Activated CD4-positive, alpha-beta T cell treated with anti-CD3 and anti-CD28 coated beads, Interleukin-2, amount 10 ng/mL, durations not matched to agents 7 days and 5 days (primary cell): ENCODE measurements at regions not wholly inside any gene's neighbourhood (a gene's known extent, or its start where the extent isn't known, plus 50 kb on each side); places are given as distances from the start of the nearest gene placed in this dataset.

ENCODE experiments used
- CTCF ChIA-PET: fragments of 350-600 bp; sonication (Branson Sonifier 250); formaldehyde crosslinking; loops from one replicate; lab custom pipeline; 2021; ENCODE audit warnings: antibody characterized with exemption; lab: Charles Lee
- POLR2A ChIA-PET: fragments of 350-600 bp; sonication (Branson Sonifier 250); formaldehyde crosslinking; loops from one replicate; lab custom pipeline; 2021; ENCODE audit warnings: antibody characterized with exemption; lab: Charles Lee
- DNase-seq: peaks from one replicate; pipeline ENCODE4 v3.0.0-alpha.2; 2020
- H3K27ac Mint-ChIP-seq: one replicate; pipeline ENCODE4 v1.8.0; 2021; ENCODE audit warnings: mild to moderate bottlenecking, moderate library complexity, mixed read lengths
- H3K27me3 Mint-ChIP-seq: one replicate; pipeline ENCODE4 v1.8.0; 2021; ENCODE audit warnings: mixed read lengths
- H3K36me3 Mint-ChIP-seq: one replicate; pipeline ENCODE4 v1.8.0; 2021; ENCODE audit warnings: low read depth, mixed read lengths
- H3K4me1 Mint-ChIP-seq: one replicate; pipeline ENCODE4 v1.8.0; 2021; ENCODE audit warnings: mixed read lengths
- H3K4me3 Mint-ChIP-seq: one replicate; pipeline ENCODE4 v1.8.0; 2021; ENCODE audit warnings: mild to moderate bottlenecking, moderate library complexity, mixed read lengths
- H3K9me3 Mint-ChIP-seq: one replicate; pipeline ENCODE4 v1.8.0; 2021; ENCODE audit warnings: mixed read lengths

- no peaks in the 10 kb centered on the region for H3K27me3 Mint-ChIP-seq
- H3K27ac Mint-ChIP-seq, result no peak overlapping the region
- H3K9me3 Mint-ChIP-seq, result no peaks in the 10 kb centered on the region
- H3K4me3 Mint-ChIP-seq, result no peak overlapping the region
- H3K4me1 Mint-ChIP-seq, result no peaks in the 10 kb centered on the region
- ChIA-PET POLR2A (no interaction called here), CTCF (no interaction called here)
- no peak for DNase-seq
- no peaks in the 10 kb centered on the region for H3K36me3 Mint-ChIP-seq
Measured at GRCh38 chr4:149248191-149248764, 567.4 kb downstream of the IQCM start.

GRCh38 chr4:149247164-149247563, 568.5 kb downstream of the IQCM start:
- no peaks in the 10 kb centered on the region for H3K27me3 Mint-ChIP-seq
- H3K4me1 Mint-ChIP-seq, result no peaks in the 10 kb centered on the region
- CTCF ChIA-PET, result no interaction called here
- H3K9me3 Mint-ChIP-seq, result no peaks in the 10 kb centered on the region
- DNase-seq, result no peak
- POLR2A ChIA-PET, result interaction anchor here (0.6 kb wide), 1 partner anchor 455 kb away, joined by 3 read pairs; no protein-coding TSS in a partner anchor
- no peaks in the 10 kb centered on the region for H3K36me3 Mint-ChIP-seq
- H3K4me3 Mint-ChIP-seq, result no peak overlapping the region
- no peak overlapping the region for H3K27ac Mint-ChIP-seq

GRCh38 chr4:149245333-149245732, 570.3 kb downstream of the IQCM start:
- ChIA-PET CTCF (no interaction called here), POLR2A (no interaction called here)
- H3K27me3 Mint-ChIP-seq, result no peaks in the 10 kb centered on the region
- H3K4me3 Mint-ChIP-seq, result no peak overlapping the region
- H3K4me1 Mint-ChIP-seq, result no peaks in the 10 kb centered on the region
- no peak for DNase-seq
- H3K27ac Mint-ChIP-seq, result no peak overlapping the region
- H3K9me3 Mint-ChIP-seq, result no peaks in the 10 kb centered on the region
- H3K36me3 Mint-ChIP-seq, result no peaks in the 10 kb centered on the region

- CTCF ChIA-PET, result no interaction called here
- POLR2A ChIA-PET, result no interaction called here
- H3K27me3 Mint-ChIP-seq, result no peaks in the 10 kb centered on the region
Measured at GRCh38 chr4:149238097-149238496, 577.5 kb downstream of the IQCM start.

GRCh38 chr4:149234798-149235197, 580.8 kb downstream of the IQCM start:
- Mint-ChIP-seq H3K9me3 (no peaks in the 10 kb centered on the region), H3K4me3 (no peak overlapping the region), H3K36me3 (no peaks in the 10 kb centered on the region), H3K4me1 (no peaks in the 10 kb centered on the region), H3K27me3 (no peaks in the 10 kb centered on the region), H3K27ac (no peak overlapping the region)
- ChIA-PET CTCF (no interaction called here), POLR2A (no interaction called here)
- no peak for DNase-seq

More at GRCh38 chr4:149238097-149238496, 577.5 kb downstream of the IQCM start:
- H3K4me1 Mint-ChIP-seq, result no peaks in the 10 kb centered on the region
- no peak for DNase-seq
- no peak overlapping the region for H3K27ac Mint-ChIP-seq
- H3K4me3 Mint-ChIP-seq, result no peak overlapping the region
- H3K9me3 Mint-ChIP-seq, result no peaks in the 10 kb centered on the region
- no peaks in the 10 kb centered on the region for H3K36me3 Mint-ChIP-seq

- ChIA-PET CTCF (no interaction called here), POLR2A (no interaction called here)
- Mint-ChIP-seq H3K36me3 (no peaks in the 10 kb centered on the region), H3K9me3 (peaks cover 11% of the 10 kb centered on the region), H3K4me3 (no peak overlapping the region), H3K27me3 (no peaks in the 10 kb centered on the region), H3K4me1 (no peaks in the 10 kb centered on the region), H3K27ac (no peak overlapping the region)
- no peak for DNase-seq
Measured at GRCh38 chr4:149223659-149224058, 592.0 kb downstream of the IQCM start.

GRCh38 chr4:149218672-149219071, 597.0 kb downstream of the IQCM start:
- Mint-ChIP-seq H3K4me1 (no peaks in the 10 kb centered on the region), H3K27ac (no peak overlapping the region), H3K9me3 (peaks cover 9% of the 10 kb centered on the region), H3K4me3 (no peak overlapping the region), H3K36me3 (no peaks in the 10 kb centered on the region), H3K27me3 (no peaks in the 10 kb centered on the region)
- ChIA-PET CTCF (no interaction called here), POLR2A (no interaction called here)
- DNase-seq, result no peak

- H3K4me3 Mint-ChIP-seq, result no peak overlapping the region
- H3K9me3 Mint-ChIP-seq, result no peaks in the 10 kb centered on the region
- H3K36me3 Mint-ChIP-seq, result no peaks in the 10 kb centered on the region
- DNase-seq, result no peak
- no peaks in the 10 kb centered on the region for H3K27me3 Mint-ChIP-seq
- ChIA-PET CTCF (no interaction called here), POLR2A (no interaction called here)
- no peak overlapping the region for H3K27ac Mint-ChIP-seq
- no peaks in the 10 kb centered on the region for H3K4me1 Mint-ChIP-seq
Measured at GRCh38 chr4:149214301-149214700, 601.3 kb downstream of the IQCM start.

GRCh38 chr4:149211876-149212275, 603.8 kb downstream of the IQCM start:
- H3K4me3 Mint-ChIP-seq, result no peak overlapping the region
- POLR2A ChIA-PET, result no interaction called here

GRCh38 chr4:149203256-149204001, 612.2 kb downstream of the IQCM start:
- H3K9me3 Mint-ChIP-seq, result no peaks in the 10 kb centered on the region
- no peak for DNase-seq
- no peaks in the 10 kb centered on the region for H3K4me1 Mint-ChIP-seq
- ChIA-PET POLR2A (no interaction called here), CTCF (no interaction called here)
- no peaks in the 10 kb centered on the region for H3K36me3 Mint-ChIP-seq
- peaks cover under 1% of the 10 kb centered on the region for H3K27me3 Mint-ChIP-seq
- H3K4me3 Mint-ChIP-seq, result no peak overlapping the region
- no peak overlapping the region for H3K27ac Mint-ChIP-seq

More at GRCh38 chr4:149211876-149212275, 603.8 kb downstream of the IQCM start:
- Mint-ChIP-seq H3K9me3 (no peaks in the 10 kb centered on the region), H3K27me3 (no peaks in the 10 kb centered on the region), H3K27ac (no peak overlapping the region), H3K36me3 (no peaks in the 10 kb centered on the region), H3K4me1 (no peaks in the 10 kb centered on the region)
- DNase-seq, result no peak
- CTCF ChIA-PET, result no interaction called here

- ChIA-PET CTCF (no interaction called here), POLR2A (no interaction called here)
- Mint-ChIP-seq H3K27me3 (peaks cover 3% of the 10 kb centered on the region), H3K4me1 (no peaks in the 10 kb centered on the region), H3K9me3 (no peaks in the 10 kb centered on the region), H3K27ac (no peak overlapping the region), H3K36me3 (no peaks in the 10 kb centered on the region), H3K4me3 (no peak overlapping the region)
- no peak for DNase-seq
Measured at GRCh38 chr4:149202117-149202516, 613.5 kb downstream of the IQCM start.

GRCh38 chr4:149199594-149199993, 616.0 kb downstream of the IQCM start:
- Mint-ChIP-seq H3K36me3 (no peaks in the 10 kb centered on the region), H3K9me3 (no peaks in the 10 kb centered on the region), H3K4me1 (no peaks in the 10 kb centered on the region), H3K27ac (no peak overlapping the region), H3K27me3 (peaks cover 3% of the 10 kb centered on the region), H3K4me3 (no peak overlapping the region)
- DNase-seq, result no peak
- ChIA-PET CTCF (no interaction called here), POLR2A (no interaction called here)

GRCh38 chr4:149194061-149194460, 621.6 kb downstream of the IQCM start:
- Mint-ChIP-seq H3K4me1 (no peaks in the 10 kb centered on the region), H3K27me3 (peaks cover 3% of the 10 kb centered on the region), H3K9me3 (no peaks in the 10 kb centered on the region), H3K4me3 (no peak overlapping the region), H3K36me3 (no peaks in the 10 kb centered on the region), H3K27ac (no peak overlapping the region)
- POLR2A ChIA-PET, result no interaction called here
- no peak for DNase-seq
- CTCF ChIA-PET, result no interaction called here

GRCh38 chr4:149187726-149188125, 627.9 kb downstream of the IQCM start:
- CTCF ChIA-PET, result no interaction called here
- no peak for DNase-seq
- Mint-ChIP-seq H3K4me1 (no peaks in the 10 kb centered on the region), H3K36me3 (no peaks in the 10 kb centered on the region), H3K4me3 (no peak overlapping the region), H3K27me3 (no peaks in the 10 kb centered on the region), H3K9me3 (no peaks in the 10 kb centered on the region), H3K27ac (no peak overlapping the region)
- POLR2A ChIA-PET, result no interaction called here
